Glutamatergic neuron (in vitro differentiated cells): ENCODE measurements at regions not wholly inside any gene's neighbourhood (a gene's known extent, or its start where the extent isn't known, plus 50 kb on each side); places are given as distances from the start of the nearest gene placed in this dataset.

Source experiments
- DNase-seq: peaks from one replicate; pipeline ENCODE4 v3.0.0; 2022
- H3K27ac Mint-ChIP-seq: one replicate; pipeline ENCODE4 v1.8.0; 2020; ENCODE audit warnings: mild to moderate bottlenecking, mixed read lengths, inconsistent platforms; ENCODE audit not compliant: unreplicated experiment
- H3K27me3 Mint-ChIP-seq: one replicate; pipeline ENCODE4 v1.8.0; 2020; ENCODE audit warnings: mild to moderate bottlenecking, moderate library complexity, mixed read lengths, inconsistent platforms; ENCODE audit not compliant: unreplicated experiment
- H3K36me3 Mint-ChIP-seq: one replicate; pipeline ENCODE4 v1.8.0; 2020; ENCODE audit warnings: mild to moderate bottlenecking, mixed read lengths, inconsistent platforms; ENCODE audit not compliant: unreplicated experiment
- H3K4me1 Mint-ChIP-seq: one replicate; pipeline ENCODE4 v1.8.0; 2020; ENCODE audit warnings: mild to moderate bottlenecking, low read depth, mixed read lengths, inconsistent platforms; ENCODE audit not compliant: unreplicated experiment
- H3K4me3 Mint-ChIP-seq: one replicate; pipeline ENCODE4 v1.8.0; 2020; ENCODE audit warnings: mild to moderate bottlenecking, mixed read lengths, inconsistent platforms; ENCODE audit not compliant: unreplicated experiment
- H3K9me3 Mint-ChIP-seq: one replicate; pipeline ENCODE4 v1.8.0; 2020; ENCODE audit warnings: mild to moderate bottlenecking, moderate library complexity, mixed read lengths, inconsistent platforms; ENCODE audit not compliant: unreplicated experiment
- CTCF ChIP-seq: fragments of 200-600 bp; sonication (generic); IDR thresholded peaks from one replicate; pipeline ENCODE4 v1.5.0; 2021; ENCODE audit not compliant: partially characterized antibody, unreplicated experiment

- Mint-ChIP-seq H3K4me3 (no peak overlapping the region), H3K27me3 (no peaks in the 10 kb centered on the region), H3K9me3 (no peaks in the 10 kb centered on the region), H3K27ac (no peak overlapping the region), H3K36me3 (no peaks in the 10 kb centered on the region), H3K4me1 (no peaks in the 10 kb centered on the region)
- TF ChIP-seq CTCF: no peak
- no peak for DNase-seq
Observed at GRCh38 chr12:93060666-93061472, 131.8 kb upstream of the EEA1 start.

DNA sequence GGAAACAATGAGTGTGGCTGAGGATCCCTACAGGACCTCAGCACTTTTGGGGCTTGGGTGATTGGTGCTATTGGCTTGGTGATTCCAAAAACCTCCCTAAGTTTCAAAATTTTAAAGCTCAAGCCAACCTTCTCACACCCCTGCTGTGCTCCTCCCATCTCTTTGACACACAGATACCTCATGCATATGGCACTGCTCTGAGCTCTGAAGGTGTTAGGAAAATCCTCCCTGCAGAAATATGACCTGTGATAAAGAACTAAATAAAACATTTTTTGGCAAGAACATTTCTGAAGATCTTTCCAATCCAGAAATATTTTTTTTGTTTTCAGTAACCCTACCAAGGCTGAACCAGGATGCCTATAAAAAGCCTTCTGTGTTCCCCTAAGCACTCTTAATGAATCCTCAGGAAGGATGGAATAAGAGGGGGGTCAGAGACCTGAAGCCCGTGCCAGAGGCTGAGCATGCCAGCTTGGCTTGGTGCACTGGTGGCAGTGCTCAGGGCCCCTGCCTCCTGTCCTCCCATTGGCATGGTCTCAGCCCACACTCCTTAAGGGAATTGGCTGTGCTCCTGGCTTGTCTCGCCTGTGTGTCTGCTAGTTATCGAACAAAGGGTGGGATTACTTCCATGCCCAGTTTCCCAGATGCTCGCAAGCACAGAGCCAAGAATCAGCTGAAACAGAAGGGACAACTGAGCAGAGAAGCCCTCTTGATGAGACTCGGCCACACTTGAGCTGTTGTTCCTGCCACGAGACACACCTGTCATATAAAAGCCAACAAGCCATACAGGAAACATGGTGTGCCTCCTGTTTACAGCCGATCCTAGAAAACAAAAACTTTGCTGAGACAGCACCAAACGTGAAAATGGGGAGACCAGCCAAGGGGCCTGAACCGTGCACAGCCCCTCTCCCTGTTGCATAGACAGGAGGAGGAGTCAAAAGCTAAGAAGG, 132.7 kb upstream of the EEA1 start:
- no peaks in the 10 kb centered on the region for H3K9me3 Mint-ChIP-seq
- no peaks in the 10 kb centered on the region for H3K4me1 Mint-ChIP-seq
- no peaks in the 10 kb centered on the region for H3K36me3 Mint-ChIP-seq
- DNase-seq: no peak
- TF ChIP-seq CTCF: no peak
- H3K4me3 Mint-ChIP-seq: no peak overlapping the region
- no peak overlapping the region for H3K27ac Mint-ChIP-seq
- no peaks in the 10 kb centered on the region for H3K27me3 Mint-ChIP-seq

DNA sequence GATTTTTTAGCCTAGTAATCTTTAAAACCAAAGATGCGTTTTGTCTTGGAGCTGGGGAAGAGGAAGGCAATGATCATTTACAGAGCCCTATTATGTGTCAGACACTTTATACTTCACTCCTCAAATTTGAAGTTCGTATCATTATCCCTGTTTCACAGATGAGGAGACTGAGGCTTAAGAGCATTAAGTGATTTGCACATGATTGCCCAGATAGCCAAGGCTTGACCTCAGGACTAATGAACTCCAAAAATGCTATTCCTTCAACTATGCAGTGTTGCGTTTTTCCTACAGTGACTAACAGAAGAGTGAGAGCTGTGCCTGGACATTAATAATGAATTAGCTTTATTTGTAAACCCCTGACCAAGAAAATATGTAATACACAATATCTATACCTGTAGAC, 136.8 kb upstream of the EEA1 start:
- no peak for DNase-seq
- Mint-ChIP-seq H3K36me3 (no peaks in the 10 kb centered on the region), H3K4me3 (no peak overlapping the region), H3K9me3 (peaks cover 2% of the 10 kb centered on the region), H3K27me3 (peaks cover 2% of the 10 kb centered on the region), H3K4me1 (no peaks in the 10 kb centered on the region), H3K27ac (no peak overlapping the region)
- TF ChIP-seq CTCF: no peak

DNA sequence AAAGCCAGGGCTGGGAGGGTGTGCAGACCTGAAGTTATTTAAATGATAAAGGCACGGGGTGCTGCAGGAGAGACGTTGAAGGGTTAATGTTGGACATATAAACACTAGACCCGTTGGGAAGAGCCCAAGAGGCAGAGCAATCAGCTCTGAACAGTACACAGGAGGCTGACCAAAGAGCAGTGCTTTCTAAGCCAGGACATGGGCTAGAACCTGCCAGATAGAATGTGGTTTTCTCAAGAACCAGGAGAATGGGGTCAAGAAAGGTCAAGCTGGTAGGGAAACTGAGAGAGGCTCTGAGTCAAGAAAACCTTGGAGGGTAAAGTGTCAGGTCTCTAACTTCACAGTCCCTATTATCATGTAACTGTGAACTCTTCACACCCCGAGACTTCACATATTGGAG, 143.2 kb upstream of the EEA1 start:
- no peak for TF ChIP-seq CTCF
- no peaks in the 10 kb centered on the region for H3K36me3 Mint-ChIP-seq
- no peaks in the 10 kb centered on the region for H3K4me1 Mint-ChIP-seq
- peaks cover 2% of the 10 kb centered on the region for H3K9me3 Mint-ChIP-seq
- no peak overlapping the region for H3K27ac Mint-ChIP-seq
- H3K27me3 Mint-ChIP-seq: peaks cover 2% of the 10 kb centered on the region
- H3K4me3 Mint-ChIP-seq: no peak overlapping the region
- DNase-seq: no peak
